ENCODE measurements at regions not wholly inside any gene's neighbourhood (a gene's known extent, or its start where the extent isn't known, plus 50 kb on each side); places are given as distances from the start of the nearest gene placed in this dataset.
"Not testable (repeated sequence)": the region's sequence is repeated elsewhere in the genome, so short reads cannot be mapped to it uniquely, and the experiment has no call there.

DNA sequence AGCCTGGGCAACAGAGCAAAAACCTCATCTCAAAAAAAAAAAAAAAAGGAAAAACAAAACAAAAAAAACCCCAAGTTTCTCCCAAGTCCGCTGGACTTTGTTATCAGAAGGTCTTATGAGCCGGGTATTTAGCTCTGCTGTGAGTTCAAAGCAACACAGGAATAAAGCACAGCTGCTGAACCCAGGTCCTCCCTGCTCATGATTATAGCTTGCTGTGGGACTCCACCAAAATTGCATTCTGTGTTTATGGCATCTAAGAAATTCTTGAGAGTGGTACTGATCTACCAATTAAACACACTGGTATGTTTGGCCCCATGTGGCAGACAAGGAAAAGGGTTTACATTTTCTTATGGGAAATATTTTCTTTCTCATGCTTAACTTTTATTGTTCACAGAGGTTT is 93.6 kb upstream of the NEDD9 start:
- DNase-seq (ENCODE audit: low read depth): no peak

DNA sequence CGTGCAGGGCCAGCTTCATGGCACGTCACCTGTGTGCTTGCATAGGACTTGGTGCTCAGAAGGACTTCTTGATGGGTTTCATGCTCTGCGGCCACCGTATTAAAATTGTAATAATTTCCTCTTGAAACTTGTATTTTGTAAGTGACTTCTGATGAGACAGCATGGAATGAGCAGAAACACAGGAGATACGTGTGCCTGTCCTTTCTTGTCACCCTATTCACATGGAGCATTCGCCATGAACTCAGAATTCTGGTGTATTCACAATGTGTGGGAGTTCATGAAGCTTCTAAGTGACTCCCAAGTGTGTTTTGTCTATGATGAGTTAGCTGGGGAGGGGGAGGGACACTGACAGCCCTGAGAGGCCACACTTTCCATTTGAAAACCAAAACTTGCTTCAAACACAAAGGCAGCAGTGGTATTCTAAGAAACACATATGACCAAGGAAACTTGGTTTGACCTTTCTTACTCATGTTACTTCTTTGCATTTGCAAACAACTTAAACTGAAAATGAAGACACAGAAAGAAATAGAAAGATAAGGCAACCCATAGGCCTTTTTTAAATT is 92.1 kb upstream of the NEDD9 start:
- no peak for DNase-seq (ENCODE audit: low read depth)

DNA sequence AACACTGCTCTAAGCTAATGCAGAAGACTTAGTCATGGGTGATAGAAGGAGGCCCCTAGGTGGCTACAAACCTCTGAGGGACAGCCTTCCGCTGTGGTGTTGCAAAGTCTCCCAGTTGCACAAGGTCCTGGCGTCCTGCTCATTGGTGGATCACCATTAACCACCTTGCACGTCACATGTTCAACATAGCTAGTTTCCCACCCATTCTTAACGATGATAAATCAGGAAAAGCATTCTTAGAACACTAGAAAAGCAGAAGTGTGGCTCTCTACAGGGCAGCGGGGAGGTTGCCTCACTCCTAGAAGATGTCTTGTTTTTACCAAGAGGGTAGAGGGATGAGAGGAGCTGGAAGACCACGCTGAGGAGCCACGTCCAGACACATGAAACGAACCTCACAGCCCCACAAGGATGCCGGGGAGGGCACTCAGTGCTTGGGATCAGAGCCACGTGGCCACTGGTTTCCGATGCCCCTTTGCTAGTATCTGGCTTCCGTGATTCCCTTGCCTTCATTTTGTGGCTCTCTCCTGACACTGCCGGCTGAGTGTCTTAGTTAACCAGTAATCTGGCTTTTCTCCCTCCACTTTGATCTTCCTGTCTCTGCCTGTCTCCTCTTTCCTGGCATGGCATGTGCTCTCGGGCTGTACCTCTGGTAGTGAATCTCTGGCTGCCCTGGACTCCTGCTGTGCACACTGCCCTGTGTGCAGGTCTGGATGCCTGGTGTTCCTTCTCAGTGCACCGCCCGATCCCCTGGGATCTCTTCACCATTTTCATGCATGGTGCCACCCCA is 91.4 kb upstream of the NEDD9 start:
- no peak for DNase-seq (ENCODE audit: low read depth)

DNA sequence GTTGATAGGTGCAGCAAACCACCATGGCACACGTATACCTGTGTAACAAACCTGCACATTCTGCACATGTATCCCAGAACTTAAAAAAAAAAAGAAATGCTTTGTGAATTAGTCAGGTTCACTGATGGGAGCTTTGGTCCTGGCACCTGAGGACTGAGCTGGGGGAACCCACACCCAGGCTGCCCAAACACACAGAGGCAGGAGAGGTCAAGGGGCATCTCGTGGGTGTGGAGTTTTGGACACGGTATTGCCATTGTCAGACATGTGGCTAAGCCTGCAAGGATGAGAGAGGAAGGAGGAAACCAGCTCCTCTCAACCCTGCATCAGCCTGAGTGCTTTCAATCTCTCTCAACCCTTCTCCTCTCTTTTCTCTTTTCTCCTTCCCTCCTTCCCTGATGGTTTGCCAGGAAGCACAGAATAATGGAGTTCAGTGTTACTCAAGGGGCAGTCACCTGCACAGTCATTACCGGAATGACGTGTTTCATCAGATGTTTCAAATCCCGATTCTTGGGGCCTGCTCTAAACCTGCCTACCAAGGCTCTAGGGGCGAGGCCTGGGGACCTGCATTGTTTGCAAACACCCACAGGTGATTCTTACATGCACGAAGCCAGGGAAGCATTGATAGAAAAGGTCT is 89.9 kb upstream of the NEDD9 start:
- no peak for DNase-seq (ENCODE audit: low read depth)

DNA sequence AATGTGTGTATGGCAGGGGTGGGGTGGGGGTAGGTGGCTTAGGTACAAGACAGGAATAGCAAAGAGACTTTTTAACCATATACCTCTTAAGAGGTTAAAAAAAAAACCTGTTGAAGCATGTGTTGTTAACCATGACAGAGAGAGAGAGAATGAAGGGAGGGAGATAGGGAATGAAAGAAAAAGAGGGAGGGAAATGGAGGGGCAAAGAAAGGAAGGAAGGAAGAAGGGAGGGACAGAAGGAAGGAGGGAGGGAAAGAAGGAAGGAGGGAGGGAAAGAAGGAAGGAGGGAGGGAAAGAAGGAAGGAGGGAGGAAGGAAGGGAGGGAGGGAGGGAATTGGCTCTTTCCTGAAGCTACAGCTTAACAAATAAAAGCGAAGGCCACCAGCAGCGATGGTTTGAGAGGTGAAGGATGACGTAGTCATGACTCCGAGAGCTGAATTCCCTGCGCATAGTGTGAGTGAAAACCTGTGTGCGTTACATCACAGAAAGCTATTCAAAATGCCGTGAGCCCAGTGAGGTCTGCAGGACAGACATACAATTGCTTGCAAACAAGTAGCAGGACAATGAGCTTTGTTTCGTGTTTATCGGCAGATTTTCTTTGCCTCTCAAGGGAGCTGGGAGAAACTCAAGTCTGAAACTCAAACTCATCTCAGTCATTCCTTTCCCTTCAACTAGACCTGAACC is 88.6 kb upstream of the NEDD9 start:
- DNase-seq (ENCODE audit: low read depth): no peak

DNA sequence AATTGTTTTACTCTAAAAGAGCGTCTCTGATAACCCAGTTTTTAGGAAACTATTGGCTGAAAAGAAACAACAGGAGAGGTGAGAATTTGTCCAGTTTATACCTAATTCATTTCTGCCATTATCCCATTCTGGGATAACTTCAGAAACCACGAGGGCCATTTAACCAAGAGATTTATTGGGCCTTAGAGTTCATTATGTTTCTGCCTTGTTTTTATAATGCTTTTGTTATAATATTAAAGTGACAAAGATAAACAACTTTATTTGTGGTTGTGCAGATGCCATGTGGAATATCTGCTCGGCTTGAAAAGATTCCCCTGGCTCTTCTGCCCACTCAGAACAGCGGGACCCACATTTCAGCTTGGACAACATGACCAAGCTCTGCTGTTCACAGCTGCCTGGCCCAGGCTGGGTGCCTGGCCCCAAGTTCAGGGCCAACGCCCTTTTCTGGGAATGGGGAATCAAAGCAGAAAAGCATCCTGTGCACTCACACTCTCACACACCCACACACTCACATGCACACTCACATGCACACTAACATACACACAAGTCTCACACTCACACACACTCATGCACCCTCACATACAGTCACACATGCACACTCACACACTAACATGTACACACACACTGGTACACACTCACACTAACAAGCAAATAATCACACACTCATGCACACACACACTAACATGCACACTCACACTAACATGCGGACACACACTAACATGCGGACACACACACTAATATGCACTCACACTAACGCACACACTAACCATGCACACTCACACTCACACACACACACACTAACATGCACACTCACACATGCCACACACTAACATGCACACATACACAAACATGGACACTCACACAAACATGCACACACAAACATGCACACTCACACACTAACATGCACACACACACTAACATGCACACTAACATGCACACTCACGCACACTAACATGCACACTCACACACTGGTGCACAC is 86.7 kb upstream of the NEDD9 start:
- no peak for DNase-seq (ENCODE audit: low read depth)

DNA sequence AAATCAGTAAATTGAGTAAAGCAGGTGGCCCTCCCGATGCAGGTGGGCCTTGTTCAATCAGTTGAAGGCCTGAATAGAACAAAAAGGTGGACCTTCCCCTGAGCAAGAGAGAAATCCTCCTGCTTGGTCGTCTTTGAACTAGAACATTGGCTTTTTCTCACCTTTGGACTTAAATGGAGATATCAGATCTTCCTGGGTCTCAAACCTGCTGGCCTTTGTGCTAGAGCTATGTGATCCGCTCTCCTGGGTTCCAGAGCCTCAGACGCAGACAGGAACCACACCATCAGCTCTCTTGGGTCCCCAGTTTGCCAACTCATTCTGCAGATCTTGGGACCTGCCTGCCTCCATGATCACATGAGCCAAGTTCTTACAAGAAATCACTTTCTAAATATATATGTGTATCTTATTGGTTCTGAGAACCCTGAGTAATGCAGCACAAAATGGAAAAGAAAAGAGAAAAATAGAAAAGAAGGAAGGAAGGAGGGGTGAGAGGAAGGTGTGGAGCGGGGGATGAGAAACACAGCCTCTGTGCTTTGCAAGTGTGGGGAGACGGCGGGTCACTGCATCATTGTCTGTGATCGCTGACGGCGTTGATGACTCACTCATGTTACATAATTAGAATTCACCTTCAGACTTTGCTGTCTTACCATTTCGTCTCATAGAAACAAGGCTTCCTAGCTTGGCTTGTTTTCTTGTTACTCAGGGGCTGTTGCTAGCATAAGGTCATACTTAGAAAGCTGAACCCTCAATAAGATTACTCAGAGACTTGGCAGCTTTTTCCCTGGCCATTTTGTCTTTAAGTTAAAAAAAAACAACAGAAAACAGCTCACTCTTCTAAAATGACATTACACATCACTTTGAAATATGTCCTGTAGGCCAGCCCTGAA is 85.7 kb upstream of the NEDD9 start:
- DNase-seq (ENCODE audit: low read depth): peak; percentile 84

DNA sequence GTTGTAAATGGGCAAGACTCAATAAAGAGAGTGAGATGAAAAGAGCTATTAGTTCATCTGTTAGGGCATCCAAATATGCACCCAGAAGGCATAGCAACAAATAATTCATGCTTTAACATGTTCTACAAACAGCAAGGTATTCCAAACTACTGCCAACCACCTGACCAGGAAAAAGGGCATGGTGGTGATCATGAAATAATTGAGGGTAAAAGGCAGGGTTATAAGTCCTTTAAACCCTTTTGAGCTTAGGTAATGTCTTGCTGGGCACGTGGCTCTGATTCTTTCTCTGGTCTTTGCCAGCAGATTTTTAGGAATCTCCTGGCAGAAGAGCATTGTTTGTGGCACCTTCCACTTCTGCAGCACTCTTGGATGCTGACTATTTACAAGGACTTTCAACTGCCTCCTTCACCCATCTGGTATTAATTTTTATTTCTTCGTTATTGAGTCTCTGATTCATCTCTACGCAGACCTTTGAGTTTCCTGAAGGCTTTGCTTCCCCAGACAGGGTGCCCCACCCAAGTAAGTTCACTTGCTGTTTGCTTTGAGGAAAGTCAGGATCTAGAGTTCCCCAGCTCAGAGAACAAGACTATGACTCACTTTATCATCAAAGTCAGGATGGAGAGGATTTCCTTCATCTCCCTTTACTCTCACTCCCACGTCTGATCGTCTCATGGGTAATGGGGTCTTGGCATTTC is 83.4 kb upstream of the NEDD9 start:
- peak; percentile 83 for DNase-seq (ENCODE audit: low read depth)

DNA sequence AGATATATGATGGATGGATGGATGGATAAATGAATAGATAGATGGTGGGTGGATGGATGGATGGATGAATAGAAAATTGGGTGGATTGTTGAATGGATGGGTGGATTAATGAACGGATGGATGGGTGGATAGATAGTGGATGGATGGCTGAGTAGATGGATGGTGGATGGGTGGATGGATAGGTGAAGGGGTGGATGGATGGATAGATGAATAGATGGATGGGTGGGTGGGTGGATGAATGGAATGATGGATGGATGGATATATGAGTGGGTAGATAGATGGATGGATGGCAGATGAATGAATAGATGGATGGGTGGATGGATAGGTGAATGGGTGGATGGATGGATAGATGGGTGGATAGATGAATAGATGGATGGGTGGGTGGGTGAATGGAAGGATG is 80.7 kb upstream of the NEDD9 start:
- no peak for DNase-seq (ENCODE audit: low read depth)

DNA sequence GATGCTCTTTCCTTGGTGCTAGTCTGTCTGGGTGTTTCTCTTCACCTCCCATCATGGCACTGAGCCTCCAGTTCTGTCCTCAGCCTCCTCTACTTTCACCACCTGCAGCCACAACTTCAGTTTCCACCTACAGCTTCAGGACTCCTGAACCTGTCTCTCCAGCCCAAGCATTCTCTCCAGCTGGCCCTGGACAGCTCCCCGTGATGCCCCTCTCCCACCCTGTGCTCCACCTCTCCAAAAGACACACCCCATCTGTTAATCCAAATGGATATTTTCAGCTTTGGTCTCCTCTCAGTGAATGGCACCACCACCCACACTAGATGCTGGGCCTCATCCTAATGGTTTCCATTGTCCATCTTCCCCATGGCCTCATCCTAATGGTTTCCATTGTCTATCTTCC is 79.5 kb upstream of the NEDD9 start:
- DNase-seq (ENCODE audit: low read depth): no peak

DNA sequence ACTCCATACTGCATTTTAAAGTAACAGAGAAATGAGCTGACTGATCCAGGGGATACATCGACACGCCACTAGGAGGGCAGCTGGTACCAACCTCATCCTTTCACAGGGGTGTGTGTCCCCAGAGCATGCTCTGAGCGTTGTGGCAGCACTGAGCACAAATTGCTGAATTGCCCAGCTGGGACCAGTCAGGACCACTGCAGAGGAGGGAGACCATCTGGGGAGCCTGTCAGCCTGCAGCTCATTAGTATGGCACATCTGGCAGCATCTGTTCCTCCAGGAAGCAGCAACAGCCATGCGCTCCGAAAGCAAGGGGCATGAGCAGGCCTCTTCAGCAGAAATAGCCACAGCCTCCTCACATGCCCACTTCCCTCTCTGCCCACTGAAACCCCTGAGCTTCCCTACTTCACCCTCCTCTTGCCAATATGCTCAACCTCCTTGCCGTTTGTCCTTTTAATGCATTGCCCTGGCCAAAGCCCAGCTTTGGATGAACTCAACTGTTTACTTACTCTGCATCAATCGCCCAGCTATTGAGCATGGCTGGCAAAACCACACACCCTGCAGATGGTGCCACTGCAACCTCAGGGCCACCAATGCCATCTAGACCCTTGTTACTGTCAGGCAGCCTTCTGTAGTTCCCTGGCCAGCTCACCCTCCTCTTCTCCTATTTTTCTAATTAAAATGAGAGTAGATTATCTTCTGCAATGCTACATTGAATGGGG is 77.6 kb upstream of the NEDD9 start:
- DNase-seq (ENCODE audit: low read depth): no peak

DNA sequence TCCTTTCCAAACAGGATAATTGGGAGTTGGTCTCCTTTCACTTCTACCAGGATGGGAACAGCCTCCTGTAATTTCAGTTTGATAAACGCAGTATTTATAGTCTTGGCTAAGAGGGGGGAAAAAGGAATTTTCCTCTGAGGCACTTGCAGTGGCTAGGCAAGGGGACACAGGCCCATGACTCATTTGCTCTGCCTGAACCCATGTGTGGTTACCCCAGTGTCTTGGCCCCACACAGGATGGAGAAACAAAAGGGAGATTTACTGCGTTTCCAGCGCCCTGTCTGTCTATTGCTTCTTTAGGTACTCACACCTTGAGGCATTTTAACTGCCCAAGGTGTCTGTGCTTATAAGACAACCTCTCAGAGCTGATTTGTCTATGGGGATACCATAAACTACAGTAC is 74.8 kb upstream of the NEDD9 start:
- no peak for DNase-seq (ENCODE audit: low read depth)

DNA sequence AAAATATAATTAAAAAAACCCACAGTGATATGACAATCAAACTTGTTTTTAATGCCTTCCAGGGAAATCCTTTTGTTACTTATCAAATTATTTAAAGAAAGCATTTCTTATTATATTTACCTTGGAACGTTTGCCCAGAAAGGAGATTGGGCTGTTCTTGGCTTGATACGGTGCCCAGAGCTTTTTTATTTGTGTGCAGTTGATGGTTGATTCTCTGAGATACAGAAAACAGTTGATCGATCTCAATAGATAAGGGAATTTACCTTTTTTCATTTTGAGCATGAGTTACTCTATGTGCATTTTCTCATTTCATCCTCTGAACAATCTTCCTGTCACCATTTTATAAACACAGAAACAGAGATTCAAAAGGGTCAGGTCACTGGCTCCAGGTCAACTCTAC is 72.5 kb upstream of the NEDD9 start:
- DNase-seq (ENCODE audit: low read depth): no peak

DNA sequence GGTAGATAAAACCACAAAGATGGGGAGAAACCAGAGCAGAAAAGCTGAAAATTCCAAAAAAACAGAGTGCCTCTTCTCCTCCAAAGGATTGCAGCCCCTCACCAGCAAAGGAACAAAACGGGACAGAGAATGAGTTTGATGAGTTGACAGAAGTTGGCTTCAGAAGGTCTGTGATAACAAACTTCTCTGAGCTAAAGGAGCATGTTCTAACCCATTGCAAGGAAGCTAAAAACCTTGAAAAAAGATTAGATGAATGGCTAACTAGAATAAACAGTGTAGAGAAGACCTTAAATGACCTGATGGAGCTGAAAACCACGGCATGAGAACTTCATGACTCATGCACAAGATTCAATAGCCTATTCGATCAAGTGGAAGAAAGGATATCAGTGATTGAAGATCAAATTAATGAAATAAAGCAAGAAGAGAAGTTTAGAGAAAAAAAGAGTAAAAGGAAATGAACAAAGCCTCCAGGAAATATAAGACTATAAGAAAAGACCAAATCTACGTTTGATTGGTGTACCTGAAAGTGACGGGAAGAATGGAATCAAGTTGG is 67.5 kb upstream of the NEDD9 start:
- not testable (repeated sequence) for DNase-seq (ENCODE audit: low read depth)

DNA sequence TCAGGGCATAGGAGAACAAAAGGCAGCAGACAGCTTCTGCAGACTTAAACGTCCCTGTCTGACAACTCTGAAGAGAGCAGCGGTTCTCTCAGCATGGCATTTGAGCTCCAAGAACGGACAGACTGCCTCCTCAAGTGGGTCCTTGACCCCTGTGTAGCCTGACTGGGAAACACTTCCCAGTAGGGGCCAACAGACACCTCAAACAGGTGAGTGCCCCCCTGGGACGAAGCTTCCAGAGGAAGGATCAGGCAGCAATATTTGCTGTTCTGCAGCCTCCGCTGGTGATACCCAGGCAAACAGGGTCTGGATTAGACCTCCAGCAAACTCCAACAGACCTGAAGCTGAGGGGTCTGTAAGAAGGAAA is 66.9 kb upstream of the NEDD9 start:
- DNase-seq (ENCODE audit: low read depth): not testable (repeated sequence)

DNA sequence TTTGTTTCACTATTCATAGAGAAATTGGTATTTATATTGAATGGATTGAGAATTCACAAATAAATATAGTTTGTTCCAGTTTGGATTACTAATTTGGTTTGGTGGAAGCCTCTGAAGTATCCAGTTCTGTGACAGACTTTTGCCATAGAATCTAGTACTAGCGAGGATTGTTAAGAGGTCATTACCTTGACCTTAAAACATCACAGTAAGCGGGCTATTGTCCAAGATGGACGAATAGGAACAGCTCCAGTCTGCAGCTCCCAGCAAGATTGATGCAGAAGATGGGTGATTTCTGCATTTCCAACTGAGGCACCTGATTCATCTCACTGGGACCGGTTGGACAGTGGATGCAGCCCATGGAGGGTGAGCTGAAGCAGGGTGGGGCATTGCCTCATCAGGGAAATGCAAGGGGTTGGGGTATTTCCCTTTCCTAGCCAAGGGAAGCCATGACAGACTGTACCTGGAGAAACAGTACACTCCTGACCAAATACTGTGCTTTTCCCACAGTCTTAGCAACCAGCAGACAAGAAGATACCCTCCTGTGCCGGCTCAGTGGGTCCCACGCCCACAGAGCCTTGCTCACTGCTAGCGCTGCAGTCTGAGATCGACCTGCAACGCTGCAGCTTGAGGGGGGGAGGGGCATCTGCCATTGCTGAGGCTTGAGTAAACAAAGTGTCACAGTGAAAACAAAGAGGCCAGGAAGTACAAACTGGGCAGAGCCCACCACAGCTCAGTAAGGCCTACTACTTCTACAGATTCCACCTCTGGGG is 66.4 kb upstream of the NEDD9 start:
- no peak for DNase-seq (ENCODE audit: low read depth)

DNA sequence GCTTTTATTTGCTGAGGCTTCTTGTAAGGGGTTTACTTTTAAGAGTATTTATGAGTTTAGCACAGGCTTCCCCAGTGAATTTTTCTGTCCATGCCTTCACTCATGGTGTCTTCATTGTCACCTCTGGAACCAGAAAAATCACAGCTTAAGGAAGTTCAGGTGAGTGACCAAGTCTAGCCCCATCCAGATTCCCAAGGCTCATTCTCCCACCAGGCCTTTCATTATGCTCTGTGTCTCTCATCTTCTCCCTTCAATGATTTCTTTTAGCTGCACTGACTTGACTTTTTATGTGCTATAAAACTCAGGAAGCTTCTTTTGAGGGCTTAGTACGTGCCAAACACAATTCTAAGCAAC is 64.9 kb upstream of the NEDD9 start:
- DNase-seq (ENCODE audit: low read depth): no peak

All from fibroblast of gingiva (primary cell).